Activated T-helper 2 cell treated with anti-CD3 and anti-CD28 coated beads, Interferon-gamma antibody, Interleukin-2, Interleukin-4, amounts not matched to agents 10 μg/mL and 5 μg/mL and 100 μg/mL, durations not matched to agents 14 hours and 24 hours and 36 hours (primary cell): ENCODE measurements at regions not wholly inside any gene's neighbourhood (a gene's known extent, or its start where the extent isn't known, plus 50 kb on each side); places are given as distances from the start of the nearest gene placed in this dataset.

ENCODE experiments used
- DNase-seq: peaks from one replicate; pipeline ENCODE4 v3.0.0; 2021; ENCODE audit warnings: low spot score
- H3K27ac Mint-ChIP-seq: one replicate; pipeline ENCODE4 v1.8.0; 2021; ENCODE audit warnings: mixed read lengths
- H3K27me3 Mint-ChIP-seq: one replicate; pipeline ENCODE4 v1.8.0; 2021; ENCODE audit warnings: low read depth, mixed read lengths
- H3K36me3 Mint-ChIP-seq: one replicate; pipeline ENCODE4 v1.8.0; 2021; ENCODE audit warnings: low read depth, mixed read lengths
- H3K4me1 Mint-ChIP-seq: one replicate; pipeline ENCODE4 v1.8.0; 2021; ENCODE audit warnings: low read depth, mixed read lengths
- H3K4me3 Mint-ChIP-seq: one replicate; pipeline ENCODE4 v1.8.0; 2021; ENCODE audit warnings: low read depth, mild to moderate bottlenecking, moderate library complexity, mixed read lengths
- H3K9me3 Mint-ChIP-seq: one replicate; pipeline ENCODE4 v1.8.0; 2021; ENCODE audit warnings: mixed read lengths
- intact Hi-C: fragments of 100-400 bp; cut with micrococcal nuclease; formaldehyde crosslinking; loops from one replicate; pipeline ENCODE4 v1.15.1; 2023

- H3K27me3 Mint-ChIP-seq, result no peaks in the 10 kb centered on the region
- H3K4me1 Mint-ChIP-seq, result peaks cover 31% of the 10 kb centered on the region
- no peaks in the 10 kb centered on the region for H3K9me3 Mint-ChIP-seq
- no peak for DNase-seq
- intact Hi-C loops, result loop anchor here (5.0 kb wide), 1 partner anchor 45 kb away; no protein-coding TSS in a partner anchor
- H3K36me3 Mint-ChIP-seq, result no peaks in the 10 kb centered on the region
- peak overlapping the region; percentile 1 for H3K27ac Mint-ChIP-seq
- no peak overlapping the region for H3K4me3 Mint-ChIP-seq
These were observed 64.7 kb upstream of the CTSC start for GRCh38 chr11:88402192-88402715.

- Mint-ChIP-seq H3K36me3 (no peaks in the 10 kb centered on the region), H3K4me1 (peaks cover 16% of the 10 kb centered on the region), H3K4me3 (no peak overlapping the region), H3K27ac (no peak overlapping the region), H3K9me3 (no peaks in the 10 kb centered on the region), H3K27me3 (no peaks in the 10 kb centered on the region)
- intact Hi-C loops, result loop anchor here (2.0 kb wide), 1 partner anchor 16 kb away; no protein-coding TSS in a partner anchor
- DNase-seq, result no peak
These were observed 61.4 kb upstream of the CTSC start for GRCh38 chr11:88398791-88399570.

DNA sequence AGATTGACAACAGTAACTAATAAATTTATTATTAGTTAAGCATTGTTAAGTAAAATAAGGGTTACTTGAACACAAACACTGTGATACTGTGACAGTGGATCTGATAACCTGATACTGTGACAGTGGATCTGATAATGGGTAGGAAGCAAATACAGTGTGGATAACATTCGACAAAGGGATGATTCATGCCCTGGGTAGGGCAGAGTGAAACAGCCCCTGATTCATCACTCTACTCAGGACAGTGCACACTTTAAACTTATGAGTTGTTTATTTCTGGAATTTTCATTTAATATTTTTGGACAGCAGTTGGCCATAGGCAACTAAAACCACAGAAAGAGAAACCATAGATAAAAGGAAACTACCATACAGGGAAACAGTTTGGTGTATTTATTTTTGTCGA lies 60.8 kb upstream of the CTSC start:
- Mint-ChIP-seq H3K9me3 (no peaks in the 10 kb centered on the region), H3K27me3 (no peaks in the 10 kb centered on the region), H3K4me1 (peaks cover 16% of the 10 kb centered on the region), H3K36me3 (no peaks in the 10 kb centered on the region), H3K4me3 (no peak overlapping the region), H3K27ac (no peak overlapping the region)
- intact Hi-C loops, result loop anchor here (2.0 kb wide), 1 partner anchor 16 kb away; no protein-coding TSS in a partner anchor
- DNase-seq, result no peak

DNA sequence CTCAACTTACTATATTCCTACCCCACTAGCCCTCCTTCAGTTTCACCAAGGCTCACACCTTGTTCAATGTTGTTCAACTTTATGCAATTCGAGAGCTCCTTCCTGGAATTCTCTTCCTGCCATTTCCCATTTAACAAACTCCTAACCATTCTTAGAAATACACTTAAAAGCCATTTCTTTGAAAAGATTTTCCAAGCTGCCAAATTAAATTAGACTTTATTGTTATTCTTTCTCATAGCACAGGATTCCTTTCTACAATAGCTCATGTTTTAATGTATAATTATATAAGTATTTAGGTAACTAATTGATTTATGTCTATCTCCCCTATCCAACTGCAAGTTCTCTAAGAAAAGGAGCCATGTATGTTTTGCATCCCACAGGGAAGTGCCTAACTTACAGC lies 52.7 kb upstream of the CTSC start:
- no peak for DNase-seq
- Mint-ChIP-seq H3K4me1 (peaks cover under 1% of the 10 kb centered on the region), H3K27ac (no peak overlapping the region), H3K4me3 (no peak overlapping the region), H3K9me3 (peaks cover 6% of the 10 kb centered on the region), H3K36me3 (no peaks in the 10 kb centered on the region), H3K27me3 (no peaks in the 10 kb centered on the region)
- intact Hi-C loops, result no loop called here

DNA sequence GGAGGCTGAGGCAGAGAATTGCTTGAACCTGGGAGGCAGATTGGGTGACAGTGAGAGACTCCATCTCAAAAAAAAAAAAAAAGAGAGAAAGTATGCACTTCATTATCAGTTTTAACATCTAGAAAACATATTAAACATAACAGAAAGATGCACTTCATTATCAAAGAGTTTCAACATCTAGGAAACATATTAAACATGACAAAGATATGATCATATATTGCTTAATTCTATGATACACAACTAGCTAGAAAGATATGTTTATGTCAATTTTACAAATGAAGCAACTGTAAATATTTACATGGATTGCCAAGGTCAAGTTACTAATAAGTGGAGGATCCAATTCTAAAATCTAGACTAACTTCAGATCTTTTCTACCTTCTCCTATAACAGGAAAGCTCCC lies 50.4 kb upstream of the CTSC start:
- H3K4me3 Mint-ChIP-seq, result no peak overlapping the region
- peaks cover 18% of the 10 kb centered on the region for H3K4me1 Mint-ChIP-seq
- H3K36me3 Mint-ChIP-seq, result no peaks in the 10 kb centered on the region
- no peak overlapping the region for H3K27ac Mint-ChIP-seq
- no peak for DNase-seq
- peaks cover 6% of the 10 kb centered on the region for H3K9me3 Mint-ChIP-seq
- intact Hi-C loops, result no loop called here
- no peaks in the 10 kb centered on the region for H3K27me3 Mint-ChIP-seq
